Cardiac muscle cell (in vitro differentiated cells and primary cell): ENCODE measurements at regions not wholly inside any gene's neighbourhood (a gene's known extent, or its start where the extent isn't known, plus 50 kb on each side); places are given as distances from the start of the nearest gene placed in this dataset.
A peak's percentile ranks its signal among the peaks of the same experiment; 100 is the strongest.

ENCODE experiments used
- DNase-seq, 2 donors: peaks; one replicate each; pipeline versions ENCODE4 v3.0.0 to v3.0.0-alpha.2; 2010 to 2017; ENCODE audit warnings: low read depth in 1 of 2, low spot score in 1 of 2
- H3K27ac ChIP-seq: fragments of 200-600 bp; sonication (generic); 2 replicates; pipeline ENCODE4 v1.5.1; 2016
- H3K27me3 ChIP-seq: fragments of 200-600 bp; sonication (generic); 2 replicates; pipeline ENCODE4 v1.6.0; 2016; ENCODE audit warnings: control low read depth
- H3K36me3 ChIP-seq: fragments of 200-600 bp; sonication (generic); 2 replicates; pipeline ENCODE4 v1.5.1; 2016; ENCODE audit warnings: control low read depth
- H3K4me1 ChIP-seq: fragments of 200-600 bp; sonication (generic); 2 replicates; pipeline ENCODE4 v1.8.1; 2017; ENCODE audit warnings: low read depth, mild to moderate bottlenecking, mixed run types
- H3K4me3 ChIP-seq: fragments of 200-600 bp; sonication (generic); 2 replicates; pipeline ENCODE4 v1.5.1; 2016; ENCODE audit warnings: mild to moderate bottlenecking
- H3K9me3 ChIP-seq: fragments of 200-600 bp; sonication (generic); 2 replicates; pipeline ENCODE4 v1.5.1; 2017; ENCODE audit warnings: low read depth, mild to moderate bottlenecking, control low read depth
- TF ChIP-seq, protein P1 (sequence below): IDR thresholded peaks from 2 replicates; pipeline ENCODE4 v1.5.1; 2012; ENCODE audit warnings: low read depth, mild to moderate bottlenecking, low read length

DNA sequence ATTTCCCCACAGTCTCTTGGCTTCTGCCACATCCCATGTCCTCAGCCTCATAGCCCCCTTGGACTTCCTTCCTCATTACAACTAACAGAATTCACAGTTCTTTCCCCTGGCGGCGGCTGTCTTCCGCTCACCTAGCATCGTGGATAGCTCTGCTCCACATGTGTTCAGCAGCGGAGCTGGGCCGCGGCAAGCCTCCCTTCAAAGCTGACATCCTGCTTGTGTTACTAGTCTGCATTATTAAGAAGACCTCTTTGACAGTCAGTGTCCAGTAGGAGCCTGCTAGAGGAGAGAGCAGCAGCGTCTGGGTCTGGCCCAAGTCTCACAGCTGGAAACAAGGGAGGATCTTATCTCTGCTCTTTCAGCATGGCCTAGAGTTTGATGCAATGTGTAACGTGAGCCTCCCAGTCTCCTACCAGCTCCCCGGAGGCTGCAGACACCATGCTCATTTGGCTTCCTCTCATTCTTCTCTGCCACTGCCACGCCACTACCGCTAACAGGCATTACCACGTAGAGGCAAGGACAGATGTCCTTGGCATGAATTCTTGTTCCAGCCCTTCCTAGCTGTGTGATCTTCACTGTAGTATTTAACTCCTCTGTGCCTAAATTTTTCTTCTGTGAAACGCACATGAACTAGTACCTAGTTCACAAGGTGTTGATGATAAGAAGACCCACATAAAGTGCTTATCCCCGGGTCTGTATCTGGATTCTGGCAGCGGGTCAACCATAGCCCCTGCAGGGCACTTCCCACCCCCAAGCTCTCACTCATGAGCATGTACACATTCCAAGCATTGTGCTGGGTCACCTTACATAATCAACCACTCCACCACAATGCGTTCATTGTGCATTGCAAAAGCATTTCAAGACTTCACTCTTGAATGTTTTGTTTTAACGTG lies 107.1 kb upstream of the BACH2 start:
- TF ChIP-seq, protein P1, sequence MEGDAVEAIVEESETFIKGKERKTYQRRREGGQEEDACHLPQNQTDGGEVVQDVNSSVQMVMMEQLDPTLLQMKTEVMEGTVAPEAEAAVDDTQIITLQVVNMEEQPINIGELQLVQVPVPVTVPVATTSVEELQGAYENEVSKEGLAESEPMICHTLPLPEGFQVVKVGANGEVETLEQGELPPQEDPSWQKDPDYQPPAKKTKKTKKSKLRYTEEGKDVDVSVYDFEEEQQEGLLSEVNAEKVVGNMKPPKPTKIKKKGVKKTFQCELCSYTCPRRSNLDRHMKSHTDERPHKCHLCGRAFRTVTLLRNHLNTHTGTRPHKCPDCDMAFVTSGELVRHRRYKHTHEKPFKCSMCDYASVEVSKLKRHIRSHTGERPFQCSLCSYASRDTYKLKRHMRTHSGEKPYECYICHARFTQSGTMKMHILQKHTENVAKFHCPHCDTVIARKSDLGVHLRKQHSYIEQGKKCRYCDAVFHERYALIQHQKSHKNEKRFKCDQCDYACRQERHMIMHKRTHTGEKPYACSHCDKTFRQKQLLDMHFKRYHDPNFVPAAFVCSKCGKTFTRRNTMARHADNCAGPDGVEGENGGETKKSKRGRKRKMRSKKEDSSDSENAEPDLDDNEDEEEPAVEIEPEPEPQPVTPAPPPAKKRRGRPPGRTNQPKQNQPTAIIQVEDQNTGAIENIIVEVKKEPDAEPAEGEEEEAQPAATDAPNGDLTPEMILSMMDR, result peak; percentile 11
- Histone ChIP-seq H3K36me3 (no peaks in the 10 kb centered on the region), H3K4me1 (peaks cover 11% of the 10 kb centered on the region), H3K27ac (no peak overlapping the region), H3K27me3 (no peaks in the 10 kb centered on the region), H3K4me3 (no peak overlapping the region), H3K9me3 (no peaks in the 10 kb centered on the region)
- peak; percentile 48 to 93 for DNase-seq

DNA sequence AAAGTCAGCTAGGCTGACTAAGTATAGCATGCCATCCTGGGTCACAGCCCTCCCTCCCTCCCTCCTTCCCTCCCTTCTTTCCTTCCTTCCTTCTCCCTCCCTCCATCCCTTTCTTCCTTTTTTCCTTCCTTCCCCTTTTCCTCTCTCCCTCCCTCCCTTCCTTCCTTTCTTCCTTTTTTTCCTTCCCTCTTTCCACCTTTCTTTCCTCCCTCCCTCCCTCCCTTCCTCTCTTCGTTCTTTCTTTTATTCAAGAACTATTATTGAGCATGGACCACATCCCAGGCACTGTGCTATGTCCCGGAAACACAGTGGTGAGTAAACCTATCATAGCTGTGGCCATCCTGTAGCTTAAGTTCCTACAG lies 106.2 kb upstream of the BACH2 start:
- H3K9me3 ChIP-seq, result no peaks in the 10 kb centered on the region
- TF ChIP-seq, protein P1, result no peak
- no peaks in the 10 kb centered on the region for H3K27me3 ChIP-seq
- no peak for DNase-seq
- H3K27ac ChIP-seq, result no peak overlapping the region
- H3K4me1 ChIP-seq, result peaks cover 18% of the 10 kb centered on the region
- H3K36me3 ChIP-seq, result no peaks in the 10 kb centered on the region
- H3K4me3 ChIP-seq, result no peak overlapping the region

DNA sequence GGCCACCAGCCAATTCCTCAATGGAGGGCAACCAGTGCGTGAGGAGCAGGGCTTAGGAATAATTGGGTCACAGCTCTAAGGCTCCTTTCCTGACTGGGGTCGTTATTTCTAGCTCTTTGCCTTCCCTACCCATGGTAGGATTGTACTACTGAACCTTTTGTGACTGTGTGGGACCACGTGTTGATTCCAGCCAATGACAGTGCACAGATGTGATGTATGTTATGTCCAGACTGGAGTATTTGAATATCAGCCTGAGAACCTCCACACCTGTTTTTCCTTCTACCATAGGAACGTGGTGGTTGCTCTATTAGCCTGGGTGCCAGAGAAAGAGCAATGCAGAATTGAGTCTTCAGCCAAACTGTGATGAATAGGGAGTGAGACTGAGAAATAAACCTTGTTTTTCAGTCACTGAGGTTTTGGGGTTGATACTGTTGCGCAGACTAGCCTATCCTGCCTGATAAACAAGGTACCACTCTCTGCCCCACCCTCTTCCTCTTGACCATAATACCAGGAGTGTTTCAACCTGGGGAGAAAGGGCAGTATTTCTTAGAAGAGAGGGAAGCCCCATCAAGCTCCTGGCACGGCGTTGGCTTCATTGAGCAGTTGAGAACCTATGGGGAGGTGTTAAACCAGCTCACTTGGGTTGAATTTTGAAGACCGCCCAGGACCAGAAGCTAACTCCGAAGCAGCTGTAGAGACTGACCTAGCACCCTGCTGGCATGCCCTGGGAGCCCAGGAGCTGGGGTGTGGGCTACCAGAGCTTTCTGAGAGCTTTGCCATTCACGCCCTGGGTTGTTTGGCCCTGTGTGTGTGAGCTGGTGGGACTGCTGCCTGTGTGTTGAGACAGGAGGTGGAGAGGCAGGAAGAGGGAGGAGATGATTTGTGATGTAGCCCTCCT lies 105.5 kb upstream of the BACH2 start:
- H3K27ac ChIP-seq, result no peak overlapping the region
- peaks cover 18% of the 10 kb centered on the region for H3K4me1 ChIP-seq
- H3K9me3 ChIP-seq, result no peaks in the 10 kb centered on the region
- TF ChIP-seq, protein P1, result no peak
- no peak for DNase-seq
- H3K4me3 ChIP-seq, result no peak overlapping the region
- H3K27me3 ChIP-seq, result no peaks in the 10 kb centered on the region
- no peaks in the 10 kb centered on the region for H3K36me3 ChIP-seq

DNA sequence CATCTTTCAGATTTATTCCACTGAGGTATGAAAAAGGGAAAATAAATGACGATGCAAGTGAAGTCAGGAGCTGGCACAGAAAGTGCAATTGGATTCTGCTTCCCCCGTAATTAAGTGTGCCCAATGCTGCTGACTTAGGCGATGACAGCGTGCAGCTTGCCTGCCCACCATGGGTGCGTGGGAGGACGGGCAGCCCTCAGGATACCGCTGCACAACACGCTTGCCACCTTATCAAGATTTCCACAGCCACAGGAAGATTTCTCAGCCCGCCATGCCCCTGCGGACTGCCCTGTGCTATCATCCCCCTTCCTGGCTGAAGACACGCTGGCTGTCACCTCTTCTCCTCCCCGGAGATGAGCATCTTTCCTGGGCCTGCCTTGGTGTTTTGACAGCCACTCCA lies 103.3 kb upstream of the BACH2 start:
- Histone ChIP-seq H3K27me3 (no peaks in the 10 kb centered on the region), H3K36me3 (no peaks in the 10 kb centered on the region), H3K9me3 (no peaks in the 10 kb centered on the region), H3K4me3 (no peak overlapping the region), H3K4me1 (peaks cover 18% of the 10 kb centered on the region), H3K27ac (no peak overlapping the region)
- TF ChIP-seq, protein P1, result no peak
- peak in 1 of 2 donors; percentile 33 for DNase-seq

DNA sequence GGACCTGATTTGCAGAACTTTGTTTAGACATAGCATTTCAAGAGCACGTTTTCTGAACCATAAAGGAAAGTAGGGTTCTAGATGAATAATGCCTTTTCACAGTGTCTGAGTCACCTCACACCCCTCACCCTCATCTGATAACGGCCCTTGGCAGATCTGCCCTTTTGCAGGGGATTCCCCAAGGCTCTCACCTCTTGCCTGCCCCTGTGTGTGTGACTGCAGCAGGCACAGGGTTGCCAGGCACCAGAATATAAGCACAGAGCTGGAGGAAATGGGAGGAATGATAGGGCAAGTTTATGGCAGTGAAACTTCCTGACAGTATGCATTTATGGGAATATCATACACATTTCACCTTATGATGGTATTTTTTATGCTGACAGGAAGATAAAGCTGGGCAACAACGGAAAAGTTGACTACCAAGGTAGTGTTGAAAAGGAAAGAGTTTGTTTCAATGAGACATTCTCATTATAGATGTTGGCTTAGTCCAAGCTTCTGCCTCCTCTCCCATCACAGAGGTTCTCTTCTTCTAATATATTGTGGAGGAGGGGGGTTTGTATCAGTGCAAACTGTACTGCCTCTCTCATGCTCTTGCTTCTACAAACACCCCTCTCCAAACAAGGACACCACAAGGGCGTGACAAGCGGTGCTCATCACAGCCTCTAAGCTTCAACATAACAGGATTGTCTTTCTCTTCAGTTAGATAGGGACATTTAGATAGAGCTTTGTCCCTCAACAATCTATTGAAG lies 101.5 kb upstream of the BACH2 start:
- H3K27ac ChIP-seq, result no peak overlapping the region
- TF ChIP-seq, protein P1, result no peak
- H3K4me1 ChIP-seq, result peaks cover 7% of the 10 kb centered on the region
- H3K36me3 ChIP-seq, result no peaks in the 10 kb centered on the region
- no peak for DNase-seq
- no peak overlapping the region for H3K4me3 ChIP-seq
- no peaks in the 10 kb centered on the region for H3K9me3 ChIP-seq
- no peaks in the 10 kb centered on the region for H3K27me3 ChIP-seq
